Ovary (tissue), 3 donors: ENCODE measurements at regions not wholly inside any gene's neighbourhood (a gene's known extent, or its start where the extent isn't known, plus 50 kb on each side); places are given as distances from the start of the nearest gene placed in this dataset.

ENCODE experiments used
- EP300 ChIP-seq: sonication (generic); formaldehyde crosslinking; IDR thresholded peaks from one replicate; pipeline ENCODE4 v1.6.1; 2017; ENCODE audit warnings: antibody characterized with exemption
- POLR2A ChIP-seq: fragments of 450-650 bp; IDR thresholded peaks from one replicate; pipeline ENCODE4 v1.6.1; 2017; ENCODE audit warnings: antibody characterized with exemption, mild to moderate bottlenecking, moderate library complexity
- TF ChIP-seq, protein P1 (sequence below), 3 donors: fragments of 450-650 bp in 2 of 3; fragments of 200-600 bp in 1 of 3; IDR thresholded peaks; one replicate each; pipeline versions ENCODE4 v1.5.1 to v1.8.0; 2016 to 2022; ENCODE audit warnings: antibody characterized with exemption in 3 of 3, mild to moderate bottlenecking in 1 of 3
- donor health status: DM: no; HTN: no; CAD: no.

DNA sequence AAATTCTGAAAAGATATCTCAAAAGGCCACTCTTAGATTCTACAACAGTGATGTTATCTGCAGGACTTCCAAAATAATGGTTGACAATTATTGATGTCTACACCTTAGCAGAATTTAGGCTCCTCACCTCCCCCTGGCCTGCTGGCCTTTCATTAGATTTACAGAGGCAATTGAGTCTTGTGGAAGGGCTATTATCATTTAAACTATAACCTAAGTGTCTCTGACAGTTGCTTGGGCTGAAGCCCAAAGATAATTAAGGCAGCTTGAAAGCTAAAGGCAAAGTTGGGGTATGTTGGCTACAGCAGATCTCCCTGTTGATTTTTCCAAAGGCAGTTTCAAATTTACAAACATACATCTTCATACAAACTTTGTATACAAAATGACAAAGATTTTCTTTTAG, 912.3 kb downstream of the TAF11L14 start:
- TF ChIP-seq, protein P1, sequence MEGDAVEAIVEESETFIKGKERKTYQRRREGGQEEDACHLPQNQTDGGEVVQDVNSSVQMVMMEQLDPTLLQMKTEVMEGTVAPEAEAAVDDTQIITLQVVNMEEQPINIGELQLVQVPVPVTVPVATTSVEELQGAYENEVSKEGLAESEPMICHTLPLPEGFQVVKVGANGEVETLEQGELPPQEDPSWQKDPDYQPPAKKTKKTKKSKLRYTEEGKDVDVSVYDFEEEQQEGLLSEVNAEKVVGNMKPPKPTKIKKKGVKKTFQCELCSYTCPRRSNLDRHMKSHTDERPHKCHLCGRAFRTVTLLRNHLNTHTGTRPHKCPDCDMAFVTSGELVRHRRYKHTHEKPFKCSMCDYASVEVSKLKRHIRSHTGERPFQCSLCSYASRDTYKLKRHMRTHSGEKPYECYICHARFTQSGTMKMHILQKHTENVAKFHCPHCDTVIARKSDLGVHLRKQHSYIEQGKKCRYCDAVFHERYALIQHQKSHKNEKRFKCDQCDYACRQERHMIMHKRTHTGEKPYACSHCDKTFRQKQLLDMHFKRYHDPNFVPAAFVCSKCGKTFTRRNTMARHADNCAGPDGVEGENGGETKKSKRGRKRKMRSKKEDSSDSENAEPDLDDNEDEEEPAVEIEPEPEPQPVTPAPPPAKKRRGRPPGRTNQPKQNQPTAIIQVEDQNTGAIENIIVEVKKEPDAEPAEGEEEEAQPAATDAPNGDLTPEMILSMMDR (IDR thresholded peaks at IDR 0.05): no peak
- TF ChIP-seq POLR2A (no peak), EP300 (no peak)
